ENCODE measurements at regions not wholly inside any gene's neighbourhood (a gene's known extent, or its start where the extent isn't known, plus 50 kb on each side); places are given as distances from the start of the nearest gene placed in this dataset.

GRCh38 chr13:30364133-30364532 is 56.8 kb upstream of the KATNAL1 start:
- no peak for TF ChIP-seq CTCF (IDR thresholded peaks at IDR 0.05; ENCODE audit: insufficient read depth, low read length, poor library complexity, severe bottlenecking)
- Histone ChIP-seq H3K27me3 (ENCODE audit: control insufficient read depth, insufficient read depth, low read length) (no peaks in the 10 kb centered on the region), H3K4me3 (ENCODE audit: low read depth, low read length) (no peak overlapping the region), H3K36me3 (ENCODE audit: control insufficient read depth, insufficient read depth, low read length) (no peaks in the 10 kb centered on the region)
- no peak for DNase-seq (ENCODE audit: low read depth)

- no peaks in the 10 kb centered on the region for H3K36me3 ChIP-seq (ENCODE audit: control insufficient read depth, insufficient read depth, low read length)
- peak; percentile 37 for DNase-seq (ENCODE audit: low read depth)
- no peak for TF ChIP-seq CTCF (IDR thresholded peaks at IDR 0.05; ENCODE audit: insufficient read depth, low read length, poor library complexity, severe bottlenecking)
- no peaks in the 10 kb centered on the region for H3K27me3 ChIP-seq (ENCODE audit: control insufficient read depth, insufficient read depth, low read length)
- no peak overlapping the region for H3K4me3 ChIP-seq (ENCODE audit: low read depth, low read length)
These were observed 57.4 kb upstream of the UBE2L5 start for GRCh38 chr13:30364876-30365275.

GRCh38 chr13:30366088-30366487 is 56.2 kb upstream of the UBE2L5 start:
- no peak for TF ChIP-seq CTCF (IDR thresholded peaks at IDR 0.05; ENCODE audit: insufficient read depth, low read length, poor library complexity, severe bottlenecking)
- no peak for DNase-seq (ENCODE audit: low read depth)
- Histone ChIP-seq H3K4me3 (ENCODE audit: low read depth, low read length) (no peak overlapping the region), H3K27me3 (ENCODE audit: control insufficient read depth, insufficient read depth, low read length) (no peaks in the 10 kb centered on the region), H3K36me3 (ENCODE audit: control insufficient read depth, insufficient read depth, low read length) (no peaks in the 10 kb centered on the region)

GRCh38 chr13:30367296-30367695 is 55.0 kb upstream of the UBE2L5 start:
- no peak for DNase-seq (ENCODE audit: low read depth)
- TF ChIP-seq CTCF (IDR thresholded peaks at IDR 0.05; ENCODE audit: insufficient read depth, low read length, poor library complexity, severe bottlenecking) = no peak
- Histone ChIP-seq H3K4me3 (ENCODE audit: low read depth, low read length) (no peak overlapping the region), H3K27me3 (ENCODE audit: control insufficient read depth, insufficient read depth, low read length) (no peaks in the 10 kb centered on the region), H3K36me3 (ENCODE audit: control insufficient read depth, insufficient read depth, low read length) (no peaks in the 10 kb centered on the region)

- Histone ChIP-seq H3K36me3 (ENCODE audit: control insufficient read depth, insufficient read depth, low read length) (no peaks in the 10 kb centered on the region), H3K4me3 (ENCODE audit: low read depth, low read length) (no peak overlapping the region), H3K27me3 (ENCODE audit: control insufficient read depth, insufficient read depth, low read length) (no peaks in the 10 kb centered on the region)
- no peak for TF ChIP-seq CTCF (IDR thresholded peaks at IDR 0.05; ENCODE audit: insufficient read depth, low read length, poor library complexity, severe bottlenecking)
- no peak for DNase-seq (ENCODE audit: low read depth)
These were observed 52.1 kb upstream of the UBE2L5 start for GRCh38 chr13:30370146-30370545.

- Histone ChIP-seq H3K27me3 (ENCODE audit: control insufficient read depth, insufficient read depth, low read length) (no peaks in the 10 kb centered on the region), H3K4me3 (ENCODE audit: low read depth, low read length) (no peak overlapping the region), H3K36me3 (ENCODE audit: control insufficient read depth, insufficient read depth, low read length) (no peaks in the 10 kb centered on the region)
- TF ChIP-seq CTCF (IDR thresholded peaks at IDR 0.05; ENCODE audit: insufficient read depth, low read length, poor library complexity, severe bottlenecking) = no peak
- no peak for DNase-seq (ENCODE audit: low read depth)
These were observed 51.3 kb upstream of the UBE2L5 start for GRCh38 chr13:30370916-30371521.

Data from kidney epithelial cell (primary cell).